GM12864 (cell line): ENCODE measurements at regions not wholly inside any gene's neighbourhood (a gene's known extent, or its start where the extent isn't known, plus 50 kb on each side); places are given as distances from the start of the nearest gene placed in this dataset.
A peak's percentile ranks its signal among the peaks of the same experiment; 100 is the strongest.
"Not testable (repeated sequence)": the region's sequence is repeated elsewhere in the genome, so short reads cannot be mapped to it uniquely, and the experiment has no call there.

ENCODE experiments used
- DNase-seq: peaks from one replicate; pipeline ENCODE4 v3.0.0-alpha.2; 2011; ENCODE audit warnings: low read depth
- H3K4me3 ChIP-seq: 2 replicates; pipeline ENCODE4 v1.5.1; 2011; ENCODE audit warnings: mild to moderate bottlenecking, low read depth, low read length, control low read depth
- CTCF ChIP-seq: IDR thresholded peaks from 2 replicates; pipeline ENCODE4 v1.5.1; 2011; ENCODE audit warnings: low read depth, mild to moderate bottlenecking, moderate library complexity, low read length, control low read depth, inconsistent platforms; ENCODE audit errors: missing control alignments

DNA sequence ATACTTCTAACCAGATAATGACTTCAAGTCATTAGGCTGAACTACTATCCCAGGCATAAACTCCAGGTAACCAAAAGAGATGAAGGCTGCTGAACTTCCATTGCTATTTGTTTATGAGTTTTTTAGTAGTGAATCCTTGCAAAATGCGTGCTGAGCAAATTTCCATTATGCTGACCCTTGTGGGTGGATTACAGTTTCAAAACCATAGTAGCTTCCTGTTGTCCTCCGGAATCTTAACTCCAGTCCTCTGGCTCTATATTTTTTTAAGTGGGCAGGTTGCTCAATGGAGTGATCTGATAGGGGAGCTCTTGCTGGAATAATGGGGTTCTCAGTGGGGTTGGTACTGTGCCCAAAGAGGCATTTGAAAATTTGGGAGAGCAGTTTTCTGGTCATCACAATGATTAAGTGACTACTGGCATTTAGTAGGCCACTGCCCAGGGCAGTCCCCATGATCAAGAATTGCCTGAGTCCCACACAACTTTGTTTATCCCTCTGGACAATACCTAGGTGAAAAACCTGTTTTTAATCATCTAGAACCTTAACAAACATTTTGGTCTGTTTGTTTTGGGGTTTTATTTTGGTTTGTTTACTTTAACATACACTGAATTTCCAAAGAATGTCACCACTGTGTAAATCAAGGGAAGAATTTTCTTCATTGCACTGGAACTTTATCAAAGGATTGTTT, 302.3 kb upstream of the GATB start:
- no peak overlapping the region for H3K4me3 ChIP-seq
- no peak for TF ChIP-seq CTCF
- DNase-seq, result no peak

GRCh38 chr4:152054731-152055130, 293.9 kb upstream of the GATB start:
- DNase-seq, result no peak
- TF ChIP-seq CTCF, result no peak
- H3K4me3 ChIP-seq, result no peak overlapping the region

DNA sequence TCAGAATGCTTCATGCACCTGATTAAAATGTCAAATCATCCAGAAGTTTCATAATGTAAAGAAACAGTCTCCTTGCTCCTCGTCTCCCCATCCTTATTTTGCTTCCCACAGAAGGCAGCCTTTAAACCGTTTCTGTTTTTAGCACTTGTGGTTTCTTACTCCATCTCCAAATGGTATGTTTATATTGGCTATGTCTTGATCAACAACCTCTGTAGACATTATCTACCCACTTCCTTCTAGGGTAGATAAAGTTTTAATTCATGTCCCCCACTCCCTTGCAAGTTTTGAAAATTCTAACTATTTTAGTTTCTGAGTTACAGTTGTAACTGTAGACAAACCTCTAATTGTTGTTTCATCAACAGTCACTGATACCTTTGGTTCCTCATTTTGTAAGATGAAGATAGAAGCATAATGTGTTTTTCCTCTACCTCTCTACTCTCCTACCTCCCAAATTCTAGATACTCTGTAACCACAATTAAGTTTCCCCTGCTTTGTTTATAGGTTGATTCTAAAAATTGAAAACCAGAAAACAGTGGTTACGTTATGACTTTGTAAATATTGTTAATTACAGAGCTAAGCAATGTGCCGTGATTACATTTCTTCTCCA, 291.7 kb upstream of the GATB start:
- no peak overlapping the region for H3K4me3 ChIP-seq
- DNase-seq, result no peak
- no peak for TF ChIP-seq CTCF

DNA sequence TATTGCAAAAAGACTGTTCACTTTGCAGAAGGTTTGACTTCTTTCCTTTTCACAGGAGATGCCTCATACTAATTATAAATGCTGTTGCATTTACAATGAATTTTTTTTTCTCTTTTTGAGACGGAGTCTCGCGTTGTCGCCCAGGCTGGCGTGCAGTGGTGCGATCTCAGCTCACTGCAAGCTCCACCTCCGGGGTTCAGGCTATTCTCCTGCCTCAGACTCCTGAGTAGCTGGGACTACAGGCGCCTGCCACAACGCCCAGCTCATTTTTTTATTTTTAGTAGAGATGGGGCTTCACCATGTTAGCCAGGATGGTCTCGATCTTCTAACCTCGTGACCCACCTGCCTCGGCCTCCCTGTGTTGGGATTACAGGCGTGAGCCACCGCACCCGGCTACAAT, 290.5 kb upstream of the GATB start:
- DNase-seq, H3K4me3 ChIP-seq: not testable (repeated sequence)

- no peak overlapping the region for H3K4me3 ChIP-seq
- no peak for DNase-seq
- no peak for TF ChIP-seq CTCF
Observed at GRCh38 chr4:152050106-152050505, 289.3 kb upstream of the GATB start.

DNA sequence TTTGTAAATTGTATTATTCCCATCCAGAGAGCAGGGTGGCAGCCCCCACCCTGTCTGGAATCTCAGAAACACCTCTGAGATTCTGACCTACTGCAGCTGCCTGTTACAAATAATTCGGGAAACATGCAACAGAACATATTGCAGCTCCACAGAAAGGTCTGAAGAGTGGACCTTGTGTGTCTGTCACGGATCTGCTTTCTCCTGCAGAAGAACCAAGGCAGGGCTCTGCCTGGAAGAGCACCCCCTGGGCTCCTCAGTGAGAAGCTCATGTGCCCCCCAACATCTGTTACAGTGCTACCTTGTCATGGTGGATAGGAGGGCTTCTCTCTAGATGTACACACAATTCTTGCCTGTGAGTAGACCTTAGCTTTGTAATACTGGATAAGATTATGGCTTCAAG, 286.6 kb upstream of the GATB start:
- H3K4me3 ChIP-seq, result no peak overlapping the region
- TF ChIP-seq CTCF, result no peak
- no peak for DNase-seq

DNA sequence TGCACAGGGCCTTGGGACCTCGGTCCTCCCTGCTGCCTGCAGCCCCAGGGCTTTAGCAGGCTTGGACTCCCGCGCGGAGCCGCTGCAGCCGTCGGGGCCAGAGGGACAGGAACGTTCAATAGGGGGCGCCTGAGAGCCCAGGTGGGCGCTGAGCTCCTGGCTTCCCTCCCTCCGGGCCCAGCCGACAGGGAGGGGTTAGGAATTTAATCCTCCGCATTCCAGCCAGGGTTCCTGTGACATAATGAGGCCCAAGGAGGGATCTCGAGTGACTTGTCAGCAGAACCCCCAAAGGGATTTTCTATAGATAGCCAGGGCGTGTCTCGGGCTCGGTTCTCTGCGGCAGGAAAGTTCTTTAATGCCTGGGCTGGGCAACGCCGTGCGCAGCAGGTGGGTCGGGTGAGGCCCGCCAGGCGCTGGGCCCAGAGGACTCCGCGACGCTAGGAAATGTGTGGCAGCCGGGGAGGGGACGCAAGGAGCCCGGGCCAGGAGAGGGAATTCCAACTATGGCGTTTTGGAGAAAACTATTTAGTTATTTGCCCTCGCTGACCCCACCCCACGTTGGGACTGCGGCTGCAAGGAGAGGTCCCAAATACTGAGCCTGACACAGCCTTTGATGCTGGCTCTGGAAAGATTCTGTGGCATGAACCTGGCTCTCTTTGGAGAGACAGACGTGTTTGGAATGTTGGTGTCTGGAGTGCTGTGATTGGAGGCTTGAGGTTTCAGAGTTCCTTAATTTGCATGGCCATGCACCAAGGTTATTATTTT, 285.2 kb upstream of the GATB start:
- peak; percentile 63 for TF ChIP-seq CTCF
- no peak for DNase-seq
- no peak overlapping the region for H3K4me3 ChIP-seq
